ENCODE measurements at regions not wholly inside any gene's neighbourhood (a gene's known extent, or its start where the extent isn't known, plus 50 kb on each side); places are given as distances from the start of the nearest gene placed in this dataset.
A peak's percentile ranks its signal among the peaks of the same experiment; 100 is the strongest.

GRCh38 chr12:127077262-127078045 lies 1189.5 kb upstream of the TMEM132C start:
- no peak for DNase-seq

- DNase-seq, result no peak
Measured at GRCh38 chr12:127078577-127079350, 1188.2 kb upstream of the TMEM132C start.

- no peak for DNase-seq
Measured at GRCh38 chr12:127079636-127080035, 1187.3 kb upstream of the TMEM132C start.

GRCh38 chr12:127081058-127081457 lies 1185.9 kb upstream of the TMEM132C start:
- no peak for DNase-seq

- peak; percentile 89 for DNase-seq
Measured at GRCh38 chr12:127083008-127083949, 1183.7 kb upstream of the TMEM132C start.

- no peak for DNase-seq
Measured at GRCh38 chr12:127101076-127101475, 1165.9 kb upstream of the TMEM132C start.

GRCh38 chr12:127106041-127106440 lies 1160.9 kb upstream of the TMEM132C start:
- no peak for DNase-seq

DNA sequence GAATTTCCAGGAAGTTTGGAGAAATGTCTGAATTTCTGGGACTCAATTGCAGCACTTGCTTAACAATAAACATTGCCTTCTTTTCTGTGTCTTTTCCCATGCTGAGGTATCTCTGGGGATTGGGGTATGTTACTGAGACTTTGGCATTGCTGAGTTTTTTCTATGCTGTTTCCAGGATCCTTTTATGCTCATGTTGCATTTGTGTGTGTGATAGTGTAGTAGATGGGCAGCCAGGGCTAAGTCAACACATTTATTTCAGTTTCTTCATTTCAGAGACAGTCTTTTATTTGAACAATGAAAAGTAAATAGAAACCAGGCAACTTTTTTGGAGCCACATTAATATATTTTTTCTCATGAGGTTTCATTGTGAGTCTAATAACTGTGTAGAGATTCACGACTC lies 1160.3 kb upstream of the TMEM132C start:
- DNase-seq, result no peak

- no peak for DNase-seq
Measured at GRCh38 chr12:127107744-127108143, 1159.2 kb upstream of the TMEM132C start.

DNA sequence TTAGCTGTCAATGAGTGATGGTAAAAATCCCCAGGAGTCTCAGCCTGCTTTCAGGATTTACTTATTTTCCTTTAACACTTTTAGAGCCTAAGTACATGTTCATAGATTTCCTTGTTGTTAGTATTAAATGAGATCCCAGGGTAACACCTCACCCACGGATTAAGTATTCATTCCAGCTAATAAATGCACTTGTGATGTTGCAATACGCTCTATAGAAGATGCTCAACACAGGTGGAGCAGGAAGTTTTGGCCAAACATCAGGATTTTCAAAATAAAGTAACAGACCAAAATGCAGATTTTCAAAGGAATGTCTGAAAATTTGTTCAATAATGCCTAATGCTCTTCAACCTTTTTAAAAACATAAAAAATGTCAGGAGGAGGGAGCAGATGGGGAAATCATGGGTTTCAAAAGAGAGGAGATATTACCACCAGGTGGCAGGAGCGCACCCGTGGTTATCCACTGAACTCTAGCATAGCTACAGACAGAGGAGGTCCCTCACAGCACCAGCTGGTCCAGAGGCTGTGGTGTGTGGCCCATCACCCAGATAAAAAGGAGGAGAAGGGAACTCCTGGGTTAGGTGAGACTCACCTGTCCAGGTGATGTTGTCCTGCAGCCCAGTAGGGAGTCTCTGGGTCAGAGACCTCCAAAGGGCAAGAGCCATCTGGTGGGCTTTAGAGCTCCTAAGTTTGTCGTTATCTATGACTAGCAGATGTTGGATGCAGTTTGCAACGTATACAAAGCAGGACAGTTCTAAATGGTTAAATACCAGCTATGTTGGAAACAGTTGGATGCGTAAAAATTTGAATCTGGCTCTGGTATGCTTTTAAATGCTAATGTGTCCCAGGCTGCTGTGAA lies 1158.4 kb upstream of the TMEM132C start:
- DNase-seq, result no peak

DNA sequence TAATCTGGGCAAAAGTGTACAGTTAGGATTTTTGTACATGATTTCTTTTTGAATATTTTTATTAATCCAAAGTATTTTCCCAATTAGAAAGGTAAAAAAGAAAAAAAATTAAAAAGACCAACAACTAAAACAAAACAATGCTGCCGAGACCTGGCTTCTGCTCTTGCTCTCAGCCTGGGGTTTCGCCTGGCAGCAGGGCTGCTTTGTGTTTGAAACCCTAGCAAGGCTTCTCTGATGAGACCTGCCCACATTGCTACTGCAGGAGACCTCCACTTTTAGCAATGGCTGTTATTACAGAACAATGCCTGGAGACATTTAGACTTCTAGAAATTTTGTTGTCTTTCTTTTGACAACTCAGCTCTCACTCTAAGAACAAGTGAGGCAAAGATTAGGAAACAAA lies 1153.0 kb upstream of the TMEM132C start:
- no peak for DNase-seq

DNA sequence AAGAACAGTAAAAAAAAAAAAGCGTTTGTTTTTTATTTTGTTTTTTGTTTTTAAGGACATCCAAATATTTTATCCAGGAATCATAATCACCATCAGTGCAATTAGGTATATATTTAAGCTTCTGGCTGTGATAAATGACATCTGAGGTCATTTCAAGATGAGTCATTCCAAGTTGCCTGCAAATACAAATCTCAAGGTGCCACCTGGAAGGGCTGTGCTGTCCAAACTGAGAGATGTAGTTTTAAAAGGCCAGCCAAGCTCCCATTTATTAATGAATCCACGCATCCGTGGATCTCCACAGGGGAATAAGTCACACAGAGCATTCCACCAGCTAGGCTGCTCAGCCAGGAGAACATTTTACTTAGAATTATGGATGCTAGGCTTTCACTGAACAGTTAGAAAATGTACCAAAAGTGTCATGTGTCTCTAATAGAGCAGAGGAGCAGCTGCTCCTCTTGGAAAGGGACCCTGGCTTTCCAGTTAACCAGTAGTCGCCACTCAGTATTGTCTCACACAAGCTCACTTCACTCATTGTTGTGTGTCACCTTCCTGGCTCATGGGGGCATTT lies 1151.4 kb upstream of the TMEM132C start:
- DNase-seq, result no peak

- DNase-seq, result no peak
Measured at GRCh38 chr12:127118251-127118650, 1148.7 kb upstream of the TMEM132C start.

DNA sequence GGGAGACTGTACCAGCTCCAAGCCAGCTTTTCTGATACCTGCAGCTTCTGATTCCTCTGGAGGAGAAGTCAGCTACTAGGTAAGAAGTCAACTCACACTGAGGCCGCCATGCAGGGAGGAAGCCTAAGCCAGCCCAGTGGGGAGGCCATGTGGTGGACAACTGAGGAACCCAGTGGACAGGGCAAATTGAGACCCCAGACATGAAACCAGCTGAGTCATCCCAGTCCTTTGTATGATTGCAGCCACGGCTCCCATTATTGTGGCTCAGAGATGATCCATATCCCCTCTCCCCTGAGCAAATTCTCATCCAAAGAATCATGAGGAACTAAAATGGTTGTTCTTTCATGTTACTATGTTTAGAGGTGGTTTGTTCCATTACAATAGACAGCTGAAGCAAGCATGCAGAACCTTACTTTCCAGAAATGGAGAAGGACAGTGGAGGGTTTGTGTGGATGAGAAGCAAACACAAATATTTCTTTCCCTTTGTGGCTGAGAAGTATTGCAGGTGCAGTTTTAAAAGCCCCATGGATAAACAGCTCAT lies 1147.3 kb upstream of the TMEM132C start:
- DNase-seq, result no peak

DNA sequence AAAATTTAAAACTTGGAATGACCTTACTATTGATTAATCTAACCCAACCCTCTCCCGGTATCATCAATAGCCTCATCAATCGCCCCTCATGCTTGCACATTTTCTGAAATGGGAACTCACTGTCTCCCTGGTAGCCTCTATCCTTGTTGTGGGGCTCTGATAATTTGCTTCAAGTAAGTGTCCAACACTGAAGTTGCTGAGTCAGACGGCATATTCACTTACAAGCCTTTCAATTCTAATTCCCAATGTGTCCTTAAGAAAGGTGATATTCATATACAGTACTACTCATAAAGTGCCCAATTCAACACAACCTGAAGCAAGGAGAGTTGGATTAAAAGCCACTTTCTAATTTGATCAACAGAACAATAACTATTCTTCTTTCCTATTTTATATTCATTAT lies 1146.1 kb upstream of the TMEM132C start:
- no peak for DNase-seq

DNA sequence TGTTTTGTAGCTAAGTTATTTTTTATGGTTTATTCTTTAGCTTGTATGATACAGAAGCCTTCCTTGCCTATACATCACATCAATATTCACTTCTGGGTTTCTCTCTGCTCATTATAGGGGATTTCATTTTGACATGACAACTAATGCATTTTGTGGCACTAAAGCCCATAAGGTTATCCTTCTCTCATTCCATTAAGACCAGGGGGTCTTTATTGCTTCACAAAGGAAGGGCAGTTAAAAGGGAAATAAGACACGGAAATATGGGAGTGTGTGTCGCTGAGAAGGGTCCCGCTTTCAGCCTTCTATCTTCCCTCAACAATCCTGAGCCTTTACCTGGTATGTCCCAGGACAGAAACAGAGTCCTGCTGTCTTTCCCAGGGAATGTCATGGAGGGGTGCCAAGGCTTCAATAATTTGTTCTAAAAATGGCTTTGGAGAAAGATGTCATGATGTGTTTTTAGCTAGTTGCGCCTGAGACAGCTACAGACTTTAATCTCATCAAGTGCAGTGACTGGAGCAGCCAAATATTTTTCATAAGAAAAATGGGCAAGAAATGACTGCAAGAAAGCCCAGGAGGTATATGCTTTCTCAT lies 1145.4 kb upstream of the TMEM132C start:
- no peak for DNase-seq

GRCh38 chr12:127125607-127126259 lies 1141.2 kb upstream of the TMEM132C start:
- no peak for DNase-seq

- DNase-seq, result no peak
Measured at GRCh38 chr12:127126260-127126628, 1140.7 kb upstream of the TMEM132C start.

GRCh38 chr12:127127897-127128296 lies 1139.1 kb upstream of the TMEM132C start:
- DNase-seq, result no peak

DNA sequence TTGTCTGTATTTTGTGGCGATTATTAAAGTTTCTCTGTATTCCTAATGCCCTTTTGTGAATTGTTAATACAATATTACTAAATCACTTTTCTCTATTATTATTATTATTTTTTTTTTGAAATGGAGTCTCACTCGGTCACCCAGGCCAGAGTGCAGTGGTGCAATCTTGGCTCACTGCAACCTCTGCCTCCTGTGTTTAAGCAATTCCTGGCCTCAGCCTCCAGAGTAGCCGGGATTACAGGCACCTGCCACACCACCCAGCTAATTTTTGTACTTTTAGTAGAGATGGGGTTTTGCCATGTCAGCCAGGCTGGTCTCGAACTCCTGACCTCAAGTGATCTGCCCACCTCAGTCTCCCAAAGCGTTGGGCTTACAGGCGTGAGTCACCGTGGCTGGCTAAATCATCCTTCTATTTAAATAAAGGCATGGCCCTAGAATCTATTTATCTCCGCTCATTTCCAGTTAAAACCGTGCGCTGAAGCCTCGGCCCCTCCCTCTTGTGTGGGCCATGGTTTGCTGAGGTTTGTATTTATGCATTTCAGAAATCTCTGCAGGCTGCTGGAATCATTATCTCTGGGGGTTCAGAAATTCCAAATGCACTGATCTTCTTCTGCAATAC lies 1136.4 kb upstream of the TMEM132C start:
- DNase-seq, result no peak
